Ovary (tissue), 3 donors: ENCODE measurements at regions not wholly inside any gene's neighbourhood (a gene's known extent, or its start where the extent isn't known, plus 50 kb on each side); places are given as distances from the start of the nearest gene placed in this dataset.

Experiments
- CTCF ChIP-seq, 3 donors: fragments of 450-650 bp in 2 of 3; fragments of 200-600 bp in 1 of 3; IDR thresholded peaks; one replicate each; pipeline versions ENCODE4 v1.5.1 to v1.8.0; 2016 to 2022; ENCODE audit warnings: antibody characterized with exemption in 3 of 3, mild to moderate bottlenecking in 1 of 3
- POLR2A ChIP-seq: fragments of 450-650 bp; IDR thresholded peaks from one replicate; pipeline ENCODE4 v1.6.1; 2017; ENCODE audit warnings: antibody characterized with exemption, mild to moderate bottlenecking, moderate library complexity
- donor health status: DM: no; HTN: no; CAD: no.

GRCh38 chr6:134600671-134601070 is 282.8 kb upstream of the SGK1 start:
- TF ChIP-seq POLR2A (no peak), CTCF (IDR thresholded peaks at IDR 0.05) (no peak)
